ENCODE measurements at regions not wholly inside any gene's neighbourhood (a gene's known extent, or its start where the extent isn't known, plus 50 kb on each side); places are given as distances from the start of the nearest gene placed in this dataset.

DNA sequence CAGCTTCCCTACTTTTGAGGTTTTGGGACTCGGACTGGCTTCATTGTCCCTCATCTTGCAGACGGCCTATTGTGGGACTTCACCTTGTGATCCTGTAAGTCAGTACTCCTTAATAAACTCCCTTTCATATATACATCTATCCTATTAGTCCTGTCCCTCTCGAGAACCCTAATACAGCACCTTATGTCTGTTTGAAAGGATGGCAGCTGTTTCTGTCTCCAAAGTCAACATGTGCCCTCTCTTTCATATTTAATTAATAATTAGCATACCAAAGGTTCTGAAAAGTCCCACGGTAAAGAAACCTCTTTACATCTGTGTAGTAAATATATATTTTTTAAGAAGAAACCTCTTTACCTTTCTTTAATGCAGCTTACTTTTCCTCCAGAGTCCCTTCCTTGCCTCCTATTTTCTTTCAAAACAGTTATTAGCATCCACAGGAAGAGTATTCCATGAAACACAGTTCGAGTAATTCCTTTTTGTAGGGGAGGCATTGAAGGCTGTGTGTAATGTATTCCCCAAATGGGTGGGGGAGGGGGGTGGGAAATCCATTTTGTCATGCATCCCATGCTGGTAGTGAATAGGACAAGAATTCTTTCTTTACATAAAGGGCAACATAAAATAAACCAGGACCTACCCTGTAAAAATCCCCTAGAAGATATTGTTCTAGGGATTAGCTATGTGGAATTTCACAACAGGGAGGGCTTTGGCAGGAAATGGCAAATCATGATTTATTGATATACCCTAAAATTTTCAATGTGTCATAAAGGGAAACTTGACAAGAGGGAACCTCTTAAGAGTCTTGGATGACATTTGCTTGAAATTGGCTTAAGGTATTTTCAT, 241.5 kb downstream of the SUDS3 start:
- no peaks in the 10 kb centered on the region for H4K20me1 ChIP-seq (ENCODE audit: insufficient read depth)
- no peaks in the 10 kb centered on the region for H3K9me3 ChIP-seq (ENCODE audit: low read length)
- H3K9ac ChIP-seq (ENCODE audit: low read length): no peak overlapping the region
- TF ChIP-seq, protein P1, sequence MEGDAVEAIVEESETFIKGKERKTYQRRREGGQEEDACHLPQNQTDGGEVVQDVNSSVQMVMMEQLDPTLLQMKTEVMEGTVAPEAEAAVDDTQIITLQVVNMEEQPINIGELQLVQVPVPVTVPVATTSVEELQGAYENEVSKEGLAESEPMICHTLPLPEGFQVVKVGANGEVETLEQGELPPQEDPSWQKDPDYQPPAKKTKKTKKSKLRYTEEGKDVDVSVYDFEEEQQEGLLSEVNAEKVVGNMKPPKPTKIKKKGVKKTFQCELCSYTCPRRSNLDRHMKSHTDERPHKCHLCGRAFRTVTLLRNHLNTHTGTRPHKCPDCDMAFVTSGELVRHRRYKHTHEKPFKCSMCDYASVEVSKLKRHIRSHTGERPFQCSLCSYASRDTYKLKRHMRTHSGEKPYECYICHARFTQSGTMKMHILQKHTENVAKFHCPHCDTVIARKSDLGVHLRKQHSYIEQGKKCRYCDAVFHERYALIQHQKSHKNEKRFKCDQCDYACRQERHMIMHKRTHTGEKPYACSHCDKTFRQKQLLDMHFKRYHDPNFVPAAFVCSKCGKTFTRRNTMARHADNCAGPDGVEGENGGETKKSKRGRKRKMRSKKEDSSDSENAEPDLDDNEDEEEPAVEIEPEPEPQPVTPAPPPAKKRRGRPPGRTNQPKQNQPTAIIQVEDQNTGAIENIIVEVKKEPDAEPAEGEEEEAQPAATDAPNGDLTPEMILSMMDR (IDR thresholded peaks at IDR 0.05; ENCODE audit: poor library complexity, severe bottlenecking): no peak
- TF ChIP-seq EP300 (conservative IDR thresholded peaks at IDR 0.05; ENCODE audit: poor library complexity, severe bottlenecking) (no peak), POLR2AphosphoS5 (IDR thresholded peaks at IDR 0.05) (no peak), RAD21 (conservative IDR thresholded peaks at IDR 0.05) (no peak), TAF1 (IDR thresholded peaks at IDR 0.05; ENCODE audit: low read depth) (no peak), SMC3 (conservative IDR thresholded peaks at IDR 0.05; ENCODE audit: poor library complexity) (no peak), MXI1 (conservative IDR thresholded peaks at IDR 0.05; ENCODE audit: poor library complexity, severe bottlenecking) (no peak), EZH2 (IDR thresholded peaks at IDR 0.05; ENCODE audit: borderline replicate concordance, insufficient read depth, low read length, poor library complexity, severe bottlenecking) (no peak)
- TF ChIP-seq, protein P2, sequence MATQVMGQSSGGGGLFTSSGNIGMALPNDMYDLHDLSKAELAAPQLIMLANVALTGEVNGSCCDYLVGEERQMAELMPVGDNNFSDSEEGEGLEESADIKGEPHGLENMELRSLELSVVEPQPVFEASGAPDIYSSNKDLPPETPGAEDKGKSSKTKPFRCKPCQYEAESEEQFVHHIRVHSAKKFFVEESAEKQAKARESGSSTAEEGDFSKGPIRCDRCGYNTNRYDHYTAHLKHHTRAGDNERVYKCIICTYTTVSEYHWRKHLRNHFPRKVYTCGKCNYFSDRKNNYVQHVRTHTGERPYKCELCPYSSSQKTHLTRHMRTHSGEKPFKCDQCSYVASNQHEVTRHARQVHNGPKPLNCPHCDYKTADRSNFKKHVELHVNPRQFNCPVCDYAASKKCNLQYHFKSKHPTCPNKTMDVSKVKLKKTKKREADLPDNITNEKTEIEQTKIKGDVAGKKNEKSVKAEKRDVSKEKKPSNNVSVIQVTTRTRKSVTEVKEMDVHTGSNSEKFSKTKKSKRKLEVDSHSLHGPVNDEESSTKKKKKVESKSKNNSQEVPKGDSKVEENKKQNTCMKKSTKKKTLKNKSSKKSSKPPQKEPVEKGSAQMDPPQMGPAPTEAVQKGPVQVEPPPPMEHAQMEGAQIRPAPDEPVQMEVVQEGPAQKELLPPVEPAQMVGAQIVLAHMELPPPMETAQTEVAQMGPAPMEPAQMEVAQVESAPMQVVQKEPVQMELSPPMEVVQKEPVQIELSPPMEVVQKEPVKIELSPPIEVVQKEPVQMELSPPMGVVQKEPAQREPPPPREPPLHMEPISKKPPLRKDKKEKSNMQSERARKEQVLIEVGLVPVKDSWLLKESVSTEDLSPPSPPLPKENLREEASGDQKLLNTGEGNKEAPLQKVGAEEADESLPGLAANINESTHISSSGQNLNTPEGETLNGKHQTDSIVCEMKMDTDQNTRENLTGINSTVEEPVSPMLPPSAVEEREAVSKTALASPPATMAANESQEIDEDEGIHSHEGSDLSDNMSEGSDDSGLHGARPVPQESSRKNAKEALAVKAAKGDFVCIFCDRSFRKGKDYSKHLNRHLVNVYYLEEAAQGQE (IDR thresholded peaks at IDR 0.05; ENCODE audit: borderline replicate concordance): no peak
- H3K27ac ChIP-seq (ENCODE audit: low read length): no peak overlapping the region
- H2AFZ ChIP-seq (ENCODE audit: low read depth, low read length): no peak overlapping the region
- H3K79me2 ChIP-seq (replicated peaks; ENCODE audit: insufficient read depth, low read length): no peaks in the 10 kb centered on the region
- no peaks in the 10 kb centered on the region for H3F3A ChIP-seq (ENCODE audit: insufficient read depth, low read length, poor library complexity, severe bottlenecking)
- H3K9me2 ChIP-seq (ENCODE audit: insufficient read depth, low read length): no peaks in the 10 kb centered on the region
- H3K27me3 ChIP-seq (ENCODE audit: insufficient read depth, low read depth, low read length): no peaks in the 10 kb centered on the region
- no peaks in the 10 kb centered on the region for H3K36me3 ChIP-seq (ENCODE audit: insufficient read depth, low read length)
- no peak overlapping the region for H3K4me2 ChIP-seq (ENCODE audit: low read length)
- H3K4me3 ChIP-seq (ENCODE audit: low read length): no peak overlapping the region

DNA sequence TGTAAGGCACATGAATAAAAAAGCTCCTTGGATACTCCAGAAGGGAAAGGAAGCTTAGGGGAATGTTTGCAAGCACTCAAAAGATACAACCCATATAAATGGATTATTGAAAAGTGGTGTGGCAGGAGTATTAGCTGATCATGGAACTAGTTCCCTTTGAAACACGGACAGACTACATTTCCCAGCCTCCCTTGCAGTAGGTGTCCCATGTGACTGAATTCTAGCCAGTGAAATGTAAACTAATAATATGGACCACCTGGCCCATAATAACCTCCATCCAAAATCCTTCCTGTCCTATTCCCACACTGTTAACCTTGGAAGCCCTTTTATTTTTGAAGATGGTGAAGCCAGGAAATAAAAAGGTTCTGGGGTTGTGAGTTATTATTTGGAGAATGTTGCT, 242.3 kb downstream of the SUDS3 start:
- Histone ChIP-seq H3K4me2 (ENCODE audit: low read length) (no peak overlapping the region), H3K9me2 (ENCODE audit: insufficient read depth, low read length) (no peaks in the 10 kb centered on the region), H3F3A (ENCODE audit: insufficient read depth, low read length, poor library complexity, severe bottlenecking) (no peaks in the 10 kb centered on the region), H2AFZ (ENCODE audit: low read depth, low read length) (no peak overlapping the region), H3K9me3 (ENCODE audit: low read length) (no peaks in the 10 kb centered on the region), H3K36me3 (ENCODE audit: insufficient read depth, low read length) (no peaks in the 10 kb centered on the region), H3K79me2 (replicated peaks; ENCODE audit: insufficient read depth, low read length) (no peaks in the 10 kb centered on the region), H3K27me3 (ENCODE audit: insufficient read depth, low read depth, low read length) (no peaks in the 10 kb centered on the region), H3K27ac (ENCODE audit: low read length) (no peak overlapping the region), H4K20me1 (ENCODE audit: insufficient read depth) (no peaks in the 10 kb centered on the region), H3K9ac (ENCODE audit: low read length) (no peak overlapping the region), H3K4me3 (ENCODE audit: low read length) (no peak overlapping the region)
- TF ChIP-seq SMC3 (conservative IDR thresholded peaks at IDR 0.05; ENCODE audit: poor library complexity) (no peak), POLR2AphosphoS5 (IDR thresholded peaks at IDR 0.05) (no peak), MXI1 (conservative IDR thresholded peaks at IDR 0.05; ENCODE audit: poor library complexity, severe bottlenecking) (no peak), EP300 (conservative IDR thresholded peaks at IDR 0.05; ENCODE audit: poor library complexity, severe bottlenecking) (no peak), RAD21 (conservative IDR thresholded peaks at IDR 0.05) (no peak), EZH2 (IDR thresholded peaks at IDR 0.05; ENCODE audit: borderline replicate concordance, insufficient read depth, low read length, poor library complexity, severe bottlenecking) (no peak), TAF1 (IDR thresholded peaks at IDR 0.05; ENCODE audit: low read depth) (no peak)
- TF ChIP-seq, protein P2 (IDR thresholded peaks at IDR 0.05; ENCODE audit: borderline replicate concordance): no peak
- TF ChIP-seq, protein P1 (IDR thresholded peaks at IDR 0.05; ENCODE audit: poor library complexity, severe bottlenecking): no peak
